ENCODE measurements at regions not wholly inside any gene's neighbourhood (a gene's known extent, or its start where the extent isn't known, plus 50 kb on each side); places are given as distances from the start of the nearest gene placed in this dataset.

DNA sequence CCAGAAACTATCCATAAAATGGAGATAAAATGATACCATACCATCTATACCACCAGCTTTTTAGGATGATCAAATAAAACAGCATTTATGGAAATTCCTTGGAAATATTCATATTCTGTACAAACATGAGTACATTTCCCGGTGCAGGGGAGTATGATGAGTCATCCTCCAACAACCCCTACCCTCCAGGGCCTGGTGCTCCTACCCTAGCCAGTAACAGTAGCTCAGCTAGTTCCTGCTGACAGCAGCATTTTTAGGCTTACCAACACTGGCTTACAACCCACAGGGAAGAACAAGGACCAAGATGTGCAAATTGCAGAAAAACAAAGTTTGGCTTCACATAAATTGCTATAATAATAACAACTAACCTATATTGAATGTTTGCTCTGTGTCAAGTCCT is 406.2 kb upstream of the CADM1 start:
- TF ChIP-seq, protein P1, sequence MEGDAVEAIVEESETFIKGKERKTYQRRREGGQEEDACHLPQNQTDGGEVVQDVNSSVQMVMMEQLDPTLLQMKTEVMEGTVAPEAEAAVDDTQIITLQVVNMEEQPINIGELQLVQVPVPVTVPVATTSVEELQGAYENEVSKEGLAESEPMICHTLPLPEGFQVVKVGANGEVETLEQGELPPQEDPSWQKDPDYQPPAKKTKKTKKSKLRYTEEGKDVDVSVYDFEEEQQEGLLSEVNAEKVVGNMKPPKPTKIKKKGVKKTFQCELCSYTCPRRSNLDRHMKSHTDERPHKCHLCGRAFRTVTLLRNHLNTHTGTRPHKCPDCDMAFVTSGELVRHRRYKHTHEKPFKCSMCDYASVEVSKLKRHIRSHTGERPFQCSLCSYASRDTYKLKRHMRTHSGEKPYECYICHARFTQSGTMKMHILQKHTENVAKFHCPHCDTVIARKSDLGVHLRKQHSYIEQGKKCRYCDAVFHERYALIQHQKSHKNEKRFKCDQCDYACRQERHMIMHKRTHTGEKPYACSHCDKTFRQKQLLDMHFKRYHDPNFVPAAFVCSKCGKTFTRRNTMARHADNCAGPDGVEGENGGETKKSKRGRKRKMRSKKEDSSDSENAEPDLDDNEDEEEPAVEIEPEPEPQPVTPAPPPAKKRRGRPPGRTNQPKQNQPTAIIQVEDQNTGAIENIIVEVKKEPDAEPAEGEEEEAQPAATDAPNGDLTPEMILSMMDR (IDR thresholded peaks at IDR 0.05): no peak
- TF ChIP-seq POLR2A (IDR thresholded peaks at IDR 0.05): no peak
- TF ChIP-seq EP300 (IDR thresholded peaks at IDR 0.05): no peak
